ENCODE measurements at regions not wholly inside any gene's neighbourhood (a gene's known extent, or its start where the extent isn't known, plus 50 kb on each side); places are given as distances from the start of the nearest gene placed in this dataset.
A peak's percentile ranks its signal among the peaks of the same experiment; 100 is the strongest.
"Not testable (repeated sequence)": the region's sequence is repeated elsewhere in the genome, so short reads cannot be mapped to it uniquely, and the experiment has no call there.

- DNase-seq: peak; percentile 14 to 25
Measured at GRCh38 chr6:27187231-27188060, 60.1 kb upstream of the PRSS16 start.

DNA sequence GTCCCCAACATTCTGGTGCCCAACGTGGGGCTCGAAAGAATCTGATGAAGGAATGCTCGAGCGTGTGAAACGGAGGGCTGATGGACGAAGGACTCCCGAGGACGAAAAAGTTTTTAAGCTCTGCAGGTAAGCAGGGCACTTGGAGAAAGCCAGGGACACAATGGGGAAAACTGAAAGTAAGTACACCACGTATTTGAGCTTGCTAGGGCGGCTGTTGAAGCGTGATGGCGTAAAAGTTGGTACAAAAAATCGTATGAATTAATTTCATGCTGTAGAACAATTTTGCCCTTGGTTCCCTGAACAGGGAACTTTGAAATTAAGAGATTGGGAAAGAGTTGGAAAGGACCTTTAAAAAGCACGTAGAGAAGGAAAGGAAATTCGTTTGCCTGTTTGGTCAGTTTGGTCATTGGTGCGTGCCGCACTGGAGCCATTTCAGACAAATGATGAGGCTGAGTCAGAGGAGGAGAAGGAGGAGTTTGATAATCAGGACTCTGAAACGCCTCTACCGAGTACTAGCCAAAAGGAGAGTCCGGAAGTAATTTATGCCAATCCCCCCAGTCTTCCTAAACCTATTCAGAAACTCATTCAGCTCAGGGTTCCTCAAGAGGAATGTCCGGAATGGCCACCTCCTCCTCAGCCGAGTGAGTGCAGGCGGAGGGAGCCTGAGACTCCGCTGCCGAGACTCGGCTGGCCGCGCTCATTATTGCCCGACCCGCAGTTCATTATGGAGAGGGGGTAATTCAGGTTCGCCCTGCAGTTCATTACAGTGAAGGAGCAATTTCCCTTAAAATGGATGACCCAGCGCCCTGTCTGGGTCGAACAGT lies 59.2 kb upstream of the PRSS16 start:
- peak; percentile 64 to 79 for DNase-seq

DNA sequence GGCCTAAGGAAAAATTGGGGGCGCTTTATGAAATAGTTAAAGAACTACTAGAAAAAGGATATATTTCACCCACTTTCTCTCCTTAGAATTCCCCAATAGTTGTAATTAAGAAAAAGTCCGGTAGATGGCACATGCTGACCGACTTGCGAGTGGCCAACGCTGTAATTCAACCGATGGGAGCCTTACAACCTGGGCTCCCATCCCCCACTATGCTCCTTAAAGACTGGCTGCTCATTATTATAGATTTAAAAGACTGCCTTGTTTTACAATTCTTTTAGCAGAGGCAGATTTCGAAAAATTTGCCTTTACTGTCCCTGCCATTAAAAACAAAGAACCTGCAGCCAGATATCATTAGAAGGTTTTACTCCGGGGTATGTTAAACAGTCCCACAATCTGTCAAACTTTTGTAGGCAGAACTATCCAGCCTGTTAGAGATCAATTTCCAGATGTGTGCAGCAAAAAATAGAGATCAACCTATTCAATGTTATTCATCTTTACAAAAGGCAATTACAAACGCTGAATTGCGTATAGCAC lies 58.5 kb upstream of the PRSS16 start:
- peak; percentile 74 to 83 for DNase-seq

DNA sequence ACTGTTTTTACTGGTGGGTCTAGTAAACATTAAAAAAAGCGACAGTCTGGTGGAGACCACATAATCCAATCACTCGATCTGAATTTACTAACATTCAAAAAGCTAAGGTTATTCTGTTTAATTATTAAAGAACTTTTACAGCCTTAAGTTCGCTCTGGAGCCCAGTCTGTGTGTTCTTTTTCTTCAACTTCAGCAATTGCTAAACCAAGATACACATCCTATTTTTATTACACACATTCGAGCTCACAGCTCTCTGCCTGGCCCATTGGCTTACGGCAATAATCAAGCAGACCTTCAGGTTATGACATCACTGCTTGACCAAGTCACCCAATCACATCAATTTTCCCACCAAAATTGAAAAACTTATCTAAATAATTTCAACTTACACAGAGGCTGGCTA lies 57.4 kb upstream of the PRSS16 start:
- DNase-seq: no peak

GRCh38 chr6:27194453-27194852 lies 53.0 kb upstream of the PRSS16 start:
- DNase-seq: not testable (repeated sequence)

DNA sequence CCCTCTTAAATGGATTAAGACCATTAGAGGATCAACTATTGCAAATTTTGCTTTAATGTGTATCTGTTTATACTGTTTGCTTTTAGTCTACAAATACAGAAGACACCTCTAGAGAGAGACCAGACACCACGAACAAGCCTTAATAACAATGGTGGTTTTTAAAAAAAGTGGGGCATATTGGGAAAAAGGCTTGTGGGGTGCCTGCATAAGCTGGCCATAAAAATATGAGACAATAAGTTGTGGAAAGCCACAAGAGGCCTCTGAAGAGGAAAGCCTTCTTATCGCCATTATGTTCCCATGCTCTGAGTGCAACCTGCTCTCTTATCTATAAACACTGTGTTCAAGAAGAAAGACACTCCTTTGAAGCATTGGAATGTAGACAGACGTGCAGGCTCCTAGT lies 52.0 kb upstream of the PRSS16 start:
- not testable (repeated sequence) for DNase-seq

All from right lung (tissue), 2 donors.